Loucy (cell line): ENCODE measurements at regions not wholly inside any gene's neighbourhood (a gene's known extent, or its start where the extent isn't known, plus 50 kb on each side); places are given as distances from the start of the nearest gene placed in this dataset.

Experiments used
- EZH2phosphoT487 ChIP-seq: fragments of 200-600 bp; IDR thresholded peaks from 2 replicates; pipeline ENCODE4 v1.6.1; 2018; ENCODE audit warnings: antibody characterized with exemption, mild to moderate bottlenecking, moderate library complexity, borderline replicate concordance
- TF ChIP-seq, protein P1 (sequence below): fragments of 200-600 bp; sonication (generic); conservative IDR thresholded peaks from 2 replicates; pipeline ENCODE4 v1.5.1; 2014; ENCODE audit warnings: mild to moderate bottlenecking, antibody characterized with exemption, low read length

DNA sequence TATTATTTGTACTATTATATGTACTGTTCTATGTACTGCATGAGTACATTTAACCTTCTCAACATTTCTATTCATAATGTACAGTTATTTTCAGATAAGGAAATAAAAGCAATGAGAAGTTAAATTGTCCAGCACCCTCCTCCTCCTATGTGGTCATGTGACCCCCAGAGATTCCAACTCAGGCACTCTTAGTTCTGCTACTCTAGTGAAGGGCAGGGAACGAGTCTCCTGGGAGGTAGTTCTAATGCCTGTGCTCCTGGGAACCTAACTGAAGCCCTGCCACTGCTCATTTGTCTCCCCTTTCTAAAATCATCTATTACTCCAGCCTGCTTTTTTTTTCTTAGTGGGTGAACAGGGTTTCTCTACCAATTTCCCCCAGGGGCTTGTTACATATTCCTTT is 105.9 kb upstream of the GPRIN3 start:
- TF ChIP-seq, protein P1, sequence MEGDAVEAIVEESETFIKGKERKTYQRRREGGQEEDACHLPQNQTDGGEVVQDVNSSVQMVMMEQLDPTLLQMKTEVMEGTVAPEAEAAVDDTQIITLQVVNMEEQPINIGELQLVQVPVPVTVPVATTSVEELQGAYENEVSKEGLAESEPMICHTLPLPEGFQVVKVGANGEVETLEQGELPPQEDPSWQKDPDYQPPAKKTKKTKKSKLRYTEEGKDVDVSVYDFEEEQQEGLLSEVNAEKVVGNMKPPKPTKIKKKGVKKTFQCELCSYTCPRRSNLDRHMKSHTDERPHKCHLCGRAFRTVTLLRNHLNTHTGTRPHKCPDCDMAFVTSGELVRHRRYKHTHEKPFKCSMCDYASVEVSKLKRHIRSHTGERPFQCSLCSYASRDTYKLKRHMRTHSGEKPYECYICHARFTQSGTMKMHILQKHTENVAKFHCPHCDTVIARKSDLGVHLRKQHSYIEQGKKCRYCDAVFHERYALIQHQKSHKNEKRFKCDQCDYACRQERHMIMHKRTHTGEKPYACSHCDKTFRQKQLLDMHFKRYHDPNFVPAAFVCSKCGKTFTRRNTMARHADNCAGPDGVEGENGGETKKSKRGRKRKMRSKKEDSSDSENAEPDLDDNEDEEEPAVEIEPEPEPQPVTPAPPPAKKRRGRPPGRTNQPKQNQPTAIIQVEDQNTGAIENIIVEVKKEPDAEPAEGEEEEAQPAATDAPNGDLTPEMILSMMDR, result no peak
- TF ChIP-seq EZH2phosphoT487, result no peak
